B cell (primary cell): ENCODE measurements at regions not wholly inside any gene's neighbourhood (a gene's known extent, or its start where the extent isn't known, plus 50 kb on each side); places are given as distances from the start of the nearest gene placed in this dataset.
"Not testable (repeated sequence)": the region's sequence is repeated elsewhere in the genome, so short reads cannot be mapped to it uniquely, and the experiment has no call there.

Experiments used
- ATAC-seq: fragments of 200-7000 bp; cut with Tn5 transposase; one replicate; pipeline ENCODE4 v1.10.0; 2021; ENCODE audit warnings: low read depth, mild to moderate bottlenecking, moderate number of reproducible peaks, moderate library complexity
- CTCF ChIA-PET: fragments of 350-600 bp; sonication (Branson Sonifier 250); formaldehyde crosslinking; loops from one replicate; lab custom pipeline; 2021; ENCODE audit warnings: antibody characterized with exemption, inconsistent platforms; lab: Charles Lee
- POLR2A ChIA-PET: fragments of 350-600 bp; sonication (Branson Sonifier 250); formaldehyde crosslinking; loops from one replicate; lab custom pipeline; 2021; ENCODE audit warnings: antibody characterized with exemption; lab: Charles Lee
- DNase-seq: peaks from one replicate; pipeline ENCODE4 v3.0.0; 2013
- H2AFZ ChIP-seq: 2 replicates; pipeline ENCODE4 v1.6.1; 2012; ENCODE audit warnings: mild to moderate bottlenecking, low read depth, low read length; ENCODE audit not compliant: insufficient read depth, poor library complexity, severe bottlenecking
- H3K27ac ChIP-seq, 2 donors: 1 replicate in 1 of 2; 2 replicates in 1 of 2; pipeline ENCODE4 v1.5.1; 2012 to 2013; ENCODE audit warnings: low read length in 2 of 2, mild to moderate bottlenecking in 2 of 2, moderate library complexity in 1 of 2
- H3K27me3 ChIP-seq, 4 experiments: fragments of 200-600 bp in 1 of 4; sonication (generic) in 1 of 4; replicated peaks in 1 of 4; 1 replicate in 2 of 4; 2 replicates in 2 of 4; pipeline versions ENCODE4 v1.6.1 to v1.7.0; 2013 to 2016; ENCODE audit warnings: low read length in 3 of 4, mild to moderate bottlenecking in 2 of 4, mixed read lengths in 1 of 4, moderate library complexity in 1 of 4; ENCODE audit not compliant: insufficient read depth in 4 of 4, control insufficient read depth in 3 of 4; ENCODE audit errors: control extremely low read depth in 1 of 4
- H3K36me3 ChIP-seq, 2 experiments: replicated peaks in 1 of 2; 1 replicate in 1 of 2; 2 replicates in 1 of 2; pipeline versions ENCODE4 v1.6.1 to v1.7.1; 2013; ENCODE audit warnings: low read length in 1 of 2; ENCODE audit not compliant: insufficient read depth in 2 of 2, control insufficient read depth in 1 of 2; ENCODE audit errors: control extremely low read depth in 1 of 2, extremely low read depth in 1 of 2
- H3K4me1 ChIP-seq, 2 donors: fragments of 200-600 bp in 1 of 2; sonication (generic) in 1 of 2; 1 replicate in 1 of 2; 2 replicates in 1 of 2; pipeline versions ENCODE4 v1.5.1 to v1.6.1; 2013 to 2017; ENCODE audit warnings: low read length in 2 of 2; ENCODE audit not compliant: control insufficient read depth in 2 of 2, insufficient read depth in 2 of 2
- H3K4me2 ChIP-seq: replicated peaks from 2 replicates; pipeline ENCODE3; 2012; ENCODE audit warnings: mild to moderate bottlenecking, low read depth, low read length; ENCODE audit not compliant: poor library complexity, severe bottlenecking
- H3K4me3 ChIP-seq, 5 experiments: fragments of 200-600 bp in 1 of 5; sonication (generic) in 1 of 5; 1 replicate in 3 of 5; 2 replicates in 2 of 5; pipeline versions ENCODE4 v1.5.1 to v1.7.0; 2011 to 2016; ENCODE audit warnings: low read length in 4 of 5, mild to moderate bottlenecking in 4 of 5, low read depth in 2 of 5, control low read depth in 1 of 5, moderate library complexity in 1 of 5; ENCODE audit not compliant: insufficient read depth in 1 of 5; ENCODE audit errors: control extremely low read depth in 1 of 5, extremely low read depth in 1 of 5
- H3K79me2 ChIP-seq: fragments of 200-600 bp; sonication (generic); one replicate; pipeline ENCODE4 v1.6.0; 2016; ENCODE audit warnings: low read length; ENCODE audit not compliant: control insufficient read depth, insufficient read depth
- H3K9ac ChIP-seq: fragments of 200-600 bp; sonication (generic); 2 replicates; pipeline ENCODE4 v1.6.1; 2017; ENCODE audit warnings: mild to moderate bottlenecking, low read length, moderate library complexity
- H3K9me3 ChIP-seq, 3 donors: one replicate each; pipeline versions ENCODE4 v1.6.1 to v1.7.1; 2013; ENCODE audit warnings: low read length in 2 of 3; ENCODE audit not compliant: control insufficient read depth in 2 of 3, insufficient read depth in 1 of 3; ENCODE audit errors: control extremely low read depth in 1 of 3
- H4K20me1 ChIP-seq: 2 replicates; pipeline ENCODE4 v1.6.0; 2012; ENCODE audit warnings: mild to moderate bottlenecking, low read length; ENCODE audit not compliant: insufficient read depth, control insufficient read depth, poor library complexity, severe bottlenecking
- H3K27ac Mint-ChIP-seq: one replicate; pipeline ENCODE4 v1.8.0; 2021; ENCODE audit warnings: mixed read lengths
- H3K27me3 Mint-ChIP-seq: one replicate; pipeline ENCODE4 v1.8.0; 2021; ENCODE audit warnings: mixed read lengths
- H3K4me1 Mint-ChIP-seq: one replicate; pipeline ENCODE4 v1.8.0; 2021; ENCODE audit warnings: mixed read lengths
- H3K4me3 Mint-ChIP-seq: one replicate; pipeline ENCODE4 v1.8.0; 2021; ENCODE audit warnings: mixed read lengths
- H3K9me3 Mint-ChIP-seq: one replicate; pipeline ENCODE4 v1.8.0; 2022; ENCODE audit warnings: mixed read lengths; ENCODE audit not compliant: insufficient read depth
- EZH2 ChIP-seq: IDR thresholded peaks from 2 replicates; pipeline ENCODE4 v1.6.1; 2012; ENCODE audit warnings: borderline replicate concordance, low read depth, mild to moderate bottlenecking, moderate library complexity, low read length; ENCODE audit not compliant: insufficient read depth, poor library complexity, severe bottlenecking
- WGBS: methylation state at CpG from one replicate; pipeline ENCODE4 v1.1.5; 2013; ENCODE audit warnings: missing lambda C conversion rate; ENCODE audit not compliant: insufficient coverage; 5-methylcytosine and 5-hydroxymethylcytosine counted together
- intact Hi-C: fragments of 100-400 bp; cut with micrococcal nuclease; formaldehyde crosslinking; loops from one replicate; pipeline ENCODE4 v1.10.0; 2022
- TF ChIP-seq, protein P1 (sequence below): fragments of 200-600 bp; IDR thresholded peaks from one replicate; pipeline ENCODE4 v1.8.0; 2022; ENCODE audit warnings: antibody characterized with exemption, mild to moderate bottlenecking

DNA sequence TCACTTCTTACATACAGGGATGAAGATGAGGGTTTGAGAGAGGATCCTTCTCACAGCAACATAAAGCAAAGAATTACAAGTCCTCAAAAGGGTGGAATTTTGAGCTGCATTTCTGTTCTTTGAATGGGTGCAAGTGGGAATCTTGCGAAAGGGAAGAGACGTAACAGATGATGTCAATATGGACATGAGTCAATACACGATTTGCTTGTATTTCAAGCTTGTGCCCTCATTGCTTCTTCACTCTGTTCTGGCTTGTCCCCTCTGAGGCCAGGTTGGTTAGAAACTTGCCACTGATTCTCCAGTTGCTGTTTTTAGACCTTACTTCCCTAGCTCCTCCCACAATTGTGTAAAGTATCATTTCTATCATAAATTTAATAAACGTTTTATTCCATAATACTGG, 104.8 kb upstream of the CLINT1 start:
- Histone ChIP-seq H3K36me3 (no peaks in the 10 kb centered on the region), H3K79me2 (no peaks in the 10 kb centered on the region), H3K4me3 (no peak overlapping the region), H3K9ac (no peak overlapping the region), H3K4me1 (no peaks in the 10 kb centered on the region), H4K20me1 (no peaks in the 10 kb centered on the region), H2AFZ (no peak overlapping the region), H3K27ac (no peak overlapping the region), H3K9me3 (no peaks in the 10 kb centered on the region), H3K4me2 (no peak overlapping the region), H3K27me3 (no peaks in the 10 kb centered on the region)
- no peaks in the 10 kb centered on the region for H3K4me1 Mint-ChIP-seq
- intact Hi-C loops, result no loop called here
- ChIA-PET CTCF (interaction anchor here (1.5 kb wide), 1 partner anchor 15 kb away, joined by 9 read pairs; no protein-coding TSS in a partner anchor), POLR2A (no interaction called here)
- no peak for ATAC-seq
- H3K4me3 Mint-ChIP-seq, result no peak overlapping the region
- 94% methylated on average over 3 of the region's 4 CpGs for WGBS
- H3K9me3 Mint-ChIP-seq, result no peaks in the 10 kb centered on the region
- TF ChIP-seq, protein P1, sequence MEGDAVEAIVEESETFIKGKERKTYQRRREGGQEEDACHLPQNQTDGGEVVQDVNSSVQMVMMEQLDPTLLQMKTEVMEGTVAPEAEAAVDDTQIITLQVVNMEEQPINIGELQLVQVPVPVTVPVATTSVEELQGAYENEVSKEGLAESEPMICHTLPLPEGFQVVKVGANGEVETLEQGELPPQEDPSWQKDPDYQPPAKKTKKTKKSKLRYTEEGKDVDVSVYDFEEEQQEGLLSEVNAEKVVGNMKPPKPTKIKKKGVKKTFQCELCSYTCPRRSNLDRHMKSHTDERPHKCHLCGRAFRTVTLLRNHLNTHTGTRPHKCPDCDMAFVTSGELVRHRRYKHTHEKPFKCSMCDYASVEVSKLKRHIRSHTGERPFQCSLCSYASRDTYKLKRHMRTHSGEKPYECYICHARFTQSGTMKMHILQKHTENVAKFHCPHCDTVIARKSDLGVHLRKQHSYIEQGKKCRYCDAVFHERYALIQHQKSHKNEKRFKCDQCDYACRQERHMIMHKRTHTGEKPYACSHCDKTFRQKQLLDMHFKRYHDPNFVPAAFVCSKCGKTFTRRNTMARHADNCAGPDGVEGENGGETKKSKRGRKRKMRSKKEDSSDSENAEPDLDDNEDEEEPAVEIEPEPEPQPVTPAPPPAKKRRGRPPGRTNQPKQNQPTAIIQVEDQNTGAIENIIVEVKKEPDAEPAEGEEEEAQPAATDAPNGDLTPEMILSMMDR, result no peak
- no peak for TF ChIP-seq EZH2
- no peak for DNase-seq
- no peak overlapping the region for H3K27ac Mint-ChIP-seq
- H3K27me3 Mint-ChIP-seq, result peaks cover 7% of the 10 kb centered on the region

DNA sequence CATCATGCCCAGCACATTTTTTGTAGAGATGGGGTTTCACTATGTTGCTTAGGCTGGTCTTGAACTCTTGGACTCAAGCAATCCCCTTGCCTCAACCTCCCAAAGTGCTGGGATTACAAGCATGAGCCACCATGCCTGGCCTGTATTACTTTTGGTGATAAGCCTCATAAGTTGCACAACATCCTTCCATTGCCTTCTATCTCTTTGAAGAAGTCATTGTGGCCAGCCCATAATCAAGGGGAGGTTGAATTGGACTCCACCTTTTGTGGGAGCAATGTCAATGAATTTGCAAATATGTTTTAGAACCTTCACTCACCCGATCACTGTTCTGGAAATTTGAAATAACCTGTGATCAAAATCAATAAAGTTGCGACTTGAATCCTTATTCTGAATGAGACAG, 104.3 kb upstream of the CLINT1 start:
- Histone ChIP-seq H4K20me1 (no peaks in the 10 kb centered on the region), H3K4me1 (no peaks in the 10 kb centered on the region), H3K4me3 (no peak overlapping the region), H3K79me2 (no peaks in the 10 kb centered on the region), H3K27me3 (no peaks in the 10 kb centered on the region), H3K9me3 (no peaks in the 10 kb centered on the region), H3K4me2 (no peak overlapping the region), H3K36me3 (no peaks in the 10 kb centered on the region), H2AFZ (no peak overlapping the region), H3K27ac (no peak overlapping the region), H3K9ac (no peak overlapping the region)
- Mint-ChIP-seq H3K4me1 (no peaks in the 10 kb centered on the region), H3K27ac (no peak overlapping the region), H3K27me3 (peaks cover 7% of the 10 kb centered on the region), H3K4me3 (no peak overlapping the region), H3K9me3 (no peaks in the 10 kb centered on the region)
- no peak for TF ChIP-seq EZH2
- TF ChIP-seq, protein P1, result no peak
- POLR2A ChIA-PET, result no interaction called here
- intact Hi-C loops, result no loop called here
- DNase-seq, result no peak
- no peak for ATAC-seq
- CTCF ChIA-PET, result interaction anchor here (1.5 kb wide), 1 partner anchor 14 kb away, joined by 9 read pairs; no protein-coding TSS in a partner anchor
- no CpG with 5 or more reads among the region's 2 CpGs for WGBS

DNA sequence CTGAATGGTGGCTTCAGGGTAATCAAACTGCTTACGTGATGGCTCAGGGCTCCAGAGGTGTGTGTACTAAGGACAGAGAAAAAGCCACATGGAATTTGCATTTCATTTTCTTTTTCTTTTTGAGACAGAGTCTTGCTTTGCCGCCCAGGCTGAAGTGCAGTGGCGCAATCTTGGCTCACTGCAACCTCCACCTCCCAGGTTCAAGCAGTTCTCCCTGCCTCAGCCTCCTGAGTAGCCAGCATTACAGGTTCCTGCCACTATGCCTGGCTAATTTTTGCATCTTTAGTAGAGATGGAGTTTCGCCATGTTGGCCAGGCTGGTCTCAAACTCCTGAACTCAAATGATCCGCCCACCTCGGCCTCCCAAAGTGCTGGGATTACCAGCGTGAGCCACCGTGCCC, 103.7 kb upstream of the CLINT1 start:
- CTCF ChIA-PET, result interaction anchor here (1.2 to 1.4 kb wide), 2 partner anchors 14 to 145 kb away, joined by 4 to 5 read pairs; no protein-coding TSS in a partner anchor
- H3K4me3 Mint-ChIP-seq, H3K27me3 Mint-ChIP-seq, H3K4me3 ChIP-seq, DNase-seq, ATAC-seq, H3K9me3 Mint-ChIP-seq, H3K9ac ChIP-seq, H2AFZ ChIP-seq, H3K9me3 ChIP-seq, H3K36me3 ChIP-seq, H3K4me1 ChIP-seq, H3K4me1 Mint-ChIP-seq, POLR2A ChIA-PET, H3K27ac ChIP-seq, H3K4me2 ChIP-seq, intact Hi-C loops, H3K27me3 ChIP-seq, H3K79me2 ChIP-seq, H3K27ac Mint-ChIP-seq, H4K20me1 ChIP-seq: not testable (repeated sequence)
- 93% methylated on average over 5 of the region's 8 CpGs for WGBS
